SK-N-SH (cell line): ENCODE measurements at regions not wholly inside any gene's neighbourhood (a gene's known extent, or its start where the extent isn't known, plus 50 kb on each side); places are given as distances from the start of the nearest gene placed in this dataset.

Experiments used
- CTCF ChIA-PET: fragments of 300-600, 350-600 bp; formaldehyde crosslinking; extraction: SDS; loops from one replicate; lab custom pipeline; 2021; lab: Yijun Ruan, JAX
- POLR2A ChIA-PET: fragments of 350-600 bp; sonication (Branson Sonifier 250); formaldehyde crosslinking; extraction: SDS; loops from one replicate; lab custom pipeline; 2020; ENCODE audit warnings: antibody characterized with exemption, inconsistent platforms; lab: Yijun Ruan, JAX
- DNase-seq: peaks from one replicate; pipeline ENCODE4 v3.0.0; 2012
- H2AFZ ChIP-seq: fragments of 200-600 bp; sonication (generic); 2 replicates; pipeline ENCODE4 v1.8.1; 2016; ENCODE audit warnings: antibody characterized with exemption, mild to moderate bottlenecking, low read depth
- H3F3A ChIP-seq: fragments of 200-600 bp; sonication (generic); replicated peaks from 2 replicates; pipeline ENCODE3; 2016; ENCODE audit warnings: antibody characterized with exemption, mild to moderate bottlenecking; ENCODE audit not compliant: insufficient read depth
- H3K27ac ChIP-seq, 2 experiments: fragments of 200-500 bp in 1 of 2; fragments of 200-600 bp in 1 of 2; sonication (Bioruptor generic) in 1 of 2; sonication (generic), shearing (Covaris generic) in 1 of 2; 2 replicates each; pipeline versions ENCODE4 v1.5.1 to v1.6.1; 2014 to 2016; ENCODE audit warnings: low read depth in 2 of 2, inconsistent platforms in 1 of 2, low read length in 1 of 2, mild to moderate bottlenecking in 1 of 2, mixed read lengths in 1 of 2
- H3K27me3 ChIP-seq: fragments of 200-600 bp; sonication (generic), shearing (Covaris generic); 2 replicates; pipeline ENCODE4 v1.6.1; 2016; ENCODE audit warnings: mixed run types; ENCODE audit not compliant: insufficient read depth
- H3K36me3 ChIP-seq, 2 experiments: fragments of 200-500 bp in 1 of 2; fragments of 200-600 bp in 1 of 2; sonication (Bioruptor generic) in 1 of 2; sonication (generic) in 1 of 2; replicated peaks in 1 of 2; 2 replicates each; pipeline versions ENCODE3 to v1.5.1; 2014 to 2016; ENCODE audit warnings: low read length in 1 of 2, mild to moderate bottlenecking in 1 of 2; ENCODE audit not compliant: insufficient read depth in 2 of 2, control insufficient read depth in 1 of 2
- H3K4me1 ChIP-seq, 2 experiments: fragments of 200-500 bp in 1 of 2; fragments of 200-600 bp in 1 of 2; sonication (Bioruptor generic) in 1 of 2; sonication (generic), shearing (Covaris generic) in 1 of 2; 2 replicates each; pipeline versions ENCODE4 v1.5.1 to v1.6.1; 2014 to 2016; ENCODE audit warnings: low read depth in 1 of 2, low read length in 1 of 2, mixed run types in 1 of 2; ENCODE audit not compliant: insufficient read depth in 2 of 2, control insufficient read depth in 1 of 2
- H3K4me2 ChIP-seq: fragments of 200-600 bp; sonication (generic), shearing (Covaris generic); 2 replicates; pipeline ENCODE4 v1.6.1; 2017; ENCODE audit warnings: mixed run types
- H3K4me3 ChIP-seq, 2 experiments: fragments of 200-500 bp in 1 of 2; fragments of 200-600 bp in 1 of 2; sonication (Bioruptor generic) in 1 of 2; sonication (generic), shearing (Covaris generic) in 1 of 2; 2 replicates each; pipeline versions ENCODE4 v1.5.1 to v1.8.1; 2014 to 2016; ENCODE audit warnings: low read depth in 2 of 2, inconsistent platforms in 1 of 2, low read length in 1 of 2, mild to moderate bottlenecking in 1 of 2, mixed read lengths in 1 of 2, moderate library complexity in 1 of 2
- H3K79me2 ChIP-seq: fragments of 200-600 bp; sonication (generic); 2 replicates; pipeline ENCODE4 v1.8.1; 2017; ENCODE audit warnings: mild to moderate bottlenecking; ENCODE audit not compliant: insufficient read depth
- H3K9ac ChIP-seq: fragments of 200-600 bp; sonication (generic); 2 replicates; pipeline ENCODE4 v1.6.1; 2017; ENCODE audit warnings: mixed run types
- H3K9me2 ChIP-seq: fragments of 200-600 bp; sonication (generic); 2 replicates; pipeline ENCODE4 v1.6.1; 2017; ENCODE audit warnings: mixed run types
- H3K9me3 ChIP-seq: fragments of 200-600 bp; sonication (generic); 2 replicates; pipeline ENCODE4 v1.6.1; 2017; ENCODE audit warnings: mixed run types, mild to moderate bottlenecking, moderate library complexity
- H4K20me1 ChIP-seq: fragments of 200-600 bp; sonication (generic); 2 replicates; pipeline ENCODE4 v1.6.1; 2017; ENCODE audit warnings: mild to moderate bottlenecking, mixed run types; ENCODE audit not compliant: insufficient read depth
- CHD2 ChIP-seq: fragments of 150-350 bp; IDR thresholded peaks from 2 replicates; pipeline ENCODE4 v1.6.1; 2018; ENCODE audit warnings: low read length; ENCODE audit not compliant: partially characterized antibody
- EP300 ChIP-seq, 2 experiments: IDR thresholded peaks; 2 replicates each; pipeline versions ENCODE4 v1.4.0 to v1.6.1; 2012; ENCODE audit warnings: borderline replicate concordance in 1 of 2, low read depth in 1 of 2, low read length in 1 of 2
- EZH2phosphoT487 ChIP-seq: fragments of 200-600 bp; sonication (generic); IDR thresholded peaks from 2 replicates; pipeline ENCODE4 v1.6.1; 2017; ENCODE audit warnings: low read depth, mixed run types, mild to moderate bottlenecking, antibody characterized with exemption, moderate library complexity, borderline replicate concordance
- FOSL2 ChIP-seq: IDR thresholded peaks from 2 replicates; pipeline ENCODE4 v1.4.0; 2012; ENCODE audit warnings: low read depth, mild to moderate bottlenecking, moderate library complexity, borderline replicate concordance
- GABPA ChIP-seq: IDR thresholded peaks from 2 replicates; pipeline ENCODE4 v1.4.0; 2012; ENCODE audit warnings: low read depth, mild to moderate bottlenecking
- GATA2 ChIP-seq: sonication (generic); formaldehyde crosslinking; IDR thresholded peaks from 2 replicates; pipeline ENCODE4 v1.5.0; 2020; ENCODE audit warnings: mild to moderate bottlenecking, missing genetic modification reagents
- NFIC ChIP-seq: IDR thresholded peaks from 2 replicates; pipeline ENCODE4 v1.4.0; 2012; ENCODE audit warnings: borderline replicate concordance
- NRF1 ChIP-seq: IDR thresholded peaks from 2 replicates; pipeline ENCODE4 v1.6.1; 2012; ENCODE audit warnings: low read depth, mild to moderate bottlenecking, low read length
- POLR2AphosphoS5 ChIP-seq: IDR thresholded peaks from 2 replicates; pipeline ENCODE4 v1.6.1; 2012; ENCODE audit warnings: low read depth, low read length
- RXRA ChIP-seq: IDR thresholded peaks from 2 replicates; pipeline ENCODE4 v1.4.0; 2012; ENCODE audit warnings: low read depth, mild to moderate bottlenecking, borderline replicate concordance
- SIN3A ChIP-seq: IDR thresholded peaks from 2 replicates; pipeline ENCODE4 v1.6.1; 2012; ENCODE audit warnings: low read depth, mild to moderate bottlenecking, low read length, moderate library complexity, borderline replicate concordance
- TEAD4 ChIP-seq: IDR thresholded peaks from 2 replicates; pipeline ENCODE4 v1.4.0; 2012; ENCODE audit warnings: mild to moderate bottlenecking, borderline replicate concordance; ENCODE audit not compliant: insufficient read depth
- YY1 ChIP-seq: IDR thresholded peaks from 2 replicates; pipeline ENCODE4 v1.4.0; 2012; ENCODE audit warnings: low read depth, mild to moderate bottlenecking
- WGBS: methylation state at CpG from one replicate; pipeline ENCODE4 v1.1.6; 2017; ENCODE audit warnings: low lambda C conversion rate; 5-methylcytosine and 5-hydroxymethylcytosine counted together
- TF ChIP-seq, protein P1 (sequence below): IDR thresholded peaks from 2 replicates; pipeline ENCODE4 v1.4.0; 2012; ENCODE audit warnings: low read depth, borderline replicate concordance
- TF ChIP-seq, protein P2 (sequence below): fragments of 200-600 bp; sonication (generic); IDR thresholded peaks from 2 replicates; pipeline ENCODE4 v1.6.1; 2017; ENCODE audit warnings: antibody characterized with exemption, mild to moderate bottlenecking, moderate library complexity

DNA sequence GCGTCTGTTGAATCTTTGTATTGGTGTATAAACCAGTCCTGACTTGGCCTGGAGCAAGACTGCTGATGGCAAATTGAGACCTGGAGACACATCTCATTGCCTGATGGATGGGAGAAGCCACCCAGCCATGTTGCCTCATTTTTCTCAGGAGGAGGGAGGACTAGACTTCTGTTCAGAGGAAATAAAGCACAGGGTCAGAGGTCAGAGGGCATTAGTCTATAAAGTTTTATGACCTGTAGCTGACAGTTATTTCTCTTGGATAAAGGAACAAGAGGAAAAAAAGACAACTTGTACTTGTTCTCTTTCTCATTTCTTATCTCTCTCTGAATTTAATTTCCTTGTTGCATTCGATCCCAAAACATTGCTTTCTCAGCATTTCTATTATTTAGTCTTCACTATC is 775.9 kb downstream of the SQOR start:
- H3K27me3 ChIP-seq: no peaks in the 10 kb centered on the region
- no peak overlapping the region for H3K27ac ChIP-seq
- 50% methylated on average over 2 of the region's 2 CpGs for WGBS
- no peak for TF ChIP-seq GATA2 (CRISPR knock-in tag)
- TF ChIP-seq GABPA: no peak
- H3K79me2 ChIP-seq: no peaks in the 10 kb centered on the region
- no peak overlapping the region for H3K9ac ChIP-seq
- no peaks in the 10 kb centered on the region for H4K20me1 ChIP-seq
- no peaks in the 10 kb centered on the region for H3K9me3 ChIP-seq
- H2AFZ ChIP-seq: no peak overlapping the region
- no peak for DNase-seq
- CTCF ChIA-PET: no interaction called here
- H3F3A ChIP-seq: no peaks in the 10 kb centered on the region
- 0 out of 4 replicates have a peak, but pooled peaks cover 0 to 4% of the 10 kb centered on the region in 2 experiments for H3K4me1 ChIP-seq
- no peak overlapping the region for H3K4me3 ChIP-seq
- H3K4me2 ChIP-seq: no peak overlapping the region
- H3K36me3 ChIP-seq: no peaks in the 10 kb centered on the region
- no peaks in the 10 kb centered on the region for H3K9me2 ChIP-seq
- POLR2A ChIA-PET: no interaction called here

DNA sequence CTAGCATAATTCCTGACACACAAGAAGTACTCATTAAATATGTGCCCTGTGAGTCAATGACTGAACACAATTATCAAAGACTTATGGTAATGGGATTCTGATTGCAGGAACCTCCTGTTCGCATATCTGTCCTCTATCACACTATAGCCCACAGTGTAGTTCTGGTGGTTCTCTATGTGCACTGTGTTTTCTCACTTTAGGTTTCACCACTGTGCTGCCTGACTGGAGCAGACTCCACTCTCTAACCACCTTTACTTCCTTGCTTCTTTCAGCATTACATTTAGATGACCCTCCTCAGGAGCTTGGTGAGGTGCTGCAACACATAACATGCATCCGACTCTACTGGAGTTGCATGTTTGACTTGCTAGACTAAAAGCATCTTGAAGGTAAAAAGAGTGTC is 777.1 kb downstream of the SQOR start:
- no peak overlapping the region for H3K9ac ChIP-seq
- CTCF ChIA-PET: interaction anchor here (0.6 to 0.9 kb wide), 2 partner anchors 100 to 617 kb away, joined by 3 read pairs; no protein-coding TSS in a partner anchor

More for the DNA sequence above, 777.1 kb downstream of the SQOR start:
- no peak overlapping the region for H2AFZ ChIP-seq
- POLR2A ChIA-PET: no interaction called here
- H3K9me2 ChIP-seq: no peaks in the 10 kb centered on the region
- no peaks in the 10 kb centered on the region for H4K20me1 ChIP-seq
- H3K4me3 ChIP-seq: no peak overlapping the region
- no peak for TF ChIP-seq YY1
- no peak for TF ChIP-seq POLR2AphosphoS5
- TF ChIP-seq SIN3A: no peak
- TF ChIP-seq EZH2phosphoT487: no peak
- no peak for TF ChIP-seq GATA2 (CRISPR knock-in tag)
- no peak for TF ChIP-seq RXRA
- no peak for TF ChIP-seq TEAD4
- no peak for TF ChIP-seq GABPA
- TF ChIP-seq, protein P1, sequence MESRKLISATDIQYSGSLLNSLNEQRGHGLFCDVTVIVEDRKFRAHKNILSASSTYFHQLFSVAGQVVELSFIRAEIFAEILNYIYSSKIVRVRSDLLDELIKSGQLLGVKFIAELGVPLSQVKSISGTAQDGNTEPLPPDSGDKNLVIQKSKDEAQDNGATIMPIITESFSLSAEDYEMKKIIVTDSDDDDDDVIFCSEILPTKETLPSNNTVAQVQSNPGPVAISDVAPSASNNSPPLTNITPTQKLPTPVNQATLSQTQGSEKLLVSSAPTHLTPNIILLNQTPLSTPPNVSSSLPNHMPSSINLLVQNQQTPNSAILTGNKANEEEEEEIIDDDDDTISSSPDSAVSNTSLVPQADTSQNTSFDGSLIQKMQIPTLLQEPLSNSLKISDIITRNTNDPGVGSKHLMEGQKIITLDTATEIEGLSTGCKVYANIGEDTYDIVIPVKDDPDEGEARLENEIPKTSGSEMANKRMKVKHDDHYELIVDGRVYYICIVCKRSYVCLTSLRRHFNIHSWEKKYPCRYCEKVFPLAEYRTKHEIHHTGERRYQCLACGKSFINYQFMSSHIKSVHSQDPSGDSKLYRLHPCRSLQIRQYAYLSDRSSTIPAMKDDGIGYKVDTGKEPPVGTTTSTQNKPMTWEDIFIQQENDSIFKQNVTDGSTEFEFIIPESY: no peak
- TF ChIP-seq EP300 (IDR thresholded peaks at IDR 0.05; ENCODE audit: borderline replicate concordance in 1 of 2, low read depth in 1 of 2, low read length in 1 of 2): no peak
- no peak for TF ChIP-seq NRF1
- TF ChIP-seq CHD2: no peak
- TF ChIP-seq FOSL2: no peak
- TF ChIP-seq, protein P2, sequence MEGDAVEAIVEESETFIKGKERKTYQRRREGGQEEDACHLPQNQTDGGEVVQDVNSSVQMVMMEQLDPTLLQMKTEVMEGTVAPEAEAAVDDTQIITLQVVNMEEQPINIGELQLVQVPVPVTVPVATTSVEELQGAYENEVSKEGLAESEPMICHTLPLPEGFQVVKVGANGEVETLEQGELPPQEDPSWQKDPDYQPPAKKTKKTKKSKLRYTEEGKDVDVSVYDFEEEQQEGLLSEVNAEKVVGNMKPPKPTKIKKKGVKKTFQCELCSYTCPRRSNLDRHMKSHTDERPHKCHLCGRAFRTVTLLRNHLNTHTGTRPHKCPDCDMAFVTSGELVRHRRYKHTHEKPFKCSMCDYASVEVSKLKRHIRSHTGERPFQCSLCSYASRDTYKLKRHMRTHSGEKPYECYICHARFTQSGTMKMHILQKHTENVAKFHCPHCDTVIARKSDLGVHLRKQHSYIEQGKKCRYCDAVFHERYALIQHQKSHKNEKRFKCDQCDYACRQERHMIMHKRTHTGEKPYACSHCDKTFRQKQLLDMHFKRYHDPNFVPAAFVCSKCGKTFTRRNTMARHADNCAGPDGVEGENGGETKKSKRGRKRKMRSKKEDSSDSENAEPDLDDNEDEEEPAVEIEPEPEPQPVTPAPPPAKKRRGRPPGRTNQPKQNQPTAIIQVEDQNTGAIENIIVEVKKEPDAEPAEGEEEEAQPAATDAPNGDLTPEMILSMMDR: no peak
- TF ChIP-seq NFIC: no peak
- DNase-seq: no peak
- WGBS: 54% methylated on average over 2 of the region's 2 CpGs
- no peaks in the 10 kb centered on the region for H3K36me3 ChIP-seq
- 0 out of 4 replicates have a peak, but pooled peaks cover 0 to 9% of the 10 kb centered on the region in 2 experiments for H3K4me1 ChIP-seq
- no peaks in the 10 kb centered on the region for H3K9me3 ChIP-seq
- no peaks in the 10 kb centered on the region for H3K79me2 ChIP-seq
- no peaks in the 10 kb centered on the region for H3K27me3 ChIP-seq
- no peaks in the 10 kb centered on the region for H3F3A ChIP-seq
- no peak overlapping the region for H3K27ac ChIP-seq
- no peak overlapping the region for H3K4me2 ChIP-seq
